LNCAP (cell line): ENCODE measurements at regions not wholly inside any gene's neighbourhood (a gene's known extent, or its start where the extent isn't known, plus 50 kb on each side); places are given as distances from the start of the nearest gene placed in this dataset.

Source experiments
- CTCF ChIP-seq: fragments of 450-650 bp; IDR thresholded peaks from 2 replicates; pipeline ENCODE4 v1.5.1; 2017; ENCODE audit warnings: mild to moderate bottlenecking

GRCh38 chr11:104663190-104664140 lies 234.8 kb downstream of the CASP12 start:
- no peak for TF ChIP-seq CTCF

- TF ChIP-seq CTCF, result no peak
Observed at GRCh38 chr11:104661901-104662300, 236.4 kb downstream of the CASP12 start.

- no peak for TF ChIP-seq CTCF
Observed at GRCh38 chr11:104661471-104661870, 236.8 kb downstream of the CASP12 start.

GRCh38 chr11:104658177-104658576 lies 240.1 kb downstream of the CASP12 start:
- TF ChIP-seq CTCF, result no peak

GRCh38 chr11:104657083-104657482 lies 241.2 kb downstream of the CASP12 start:
- TF ChIP-seq CTCF, result no peak

GRCh38 chr11:104655066-104655465 lies 243.2 kb downstream of the CASP12 start:
- TF ChIP-seq CTCF, result no peak

- TF ChIP-seq CTCF, result no peak
Observed at GRCh38 chr11:104654181-104654813, 244.0 kb downstream of the CASP12 start.
